ENCODE measurements at regions not wholly inside any gene's neighbourhood (a gene's known extent, or its start where the extent isn't known, plus 50 kb on each side); places are given as distances from the start of the nearest gene placed in this dataset.

DNA sequence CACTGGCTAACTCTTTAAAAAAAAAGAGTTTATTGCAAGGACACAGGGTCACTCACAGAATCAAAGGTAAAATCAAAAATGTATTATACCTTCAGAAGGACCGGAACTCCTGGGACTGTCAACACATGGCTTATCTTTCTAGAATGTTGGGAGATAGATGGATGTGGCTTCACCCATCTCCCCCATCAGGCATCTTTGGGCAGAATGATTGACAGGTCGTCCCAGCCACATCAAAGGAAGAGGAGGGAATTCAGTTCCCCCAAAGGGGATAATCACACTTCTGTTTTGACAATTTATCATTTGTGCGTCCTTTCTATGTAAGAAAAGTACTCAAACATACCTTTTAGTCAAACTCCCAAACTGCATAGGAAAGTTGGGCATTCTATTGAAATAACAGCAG lies 228.6 kb upstream of the CDH5 start:
- TF ChIP-seq CTCF (IDR thresholded peaks at IDR 0.05; ENCODE audit: low read depth, low read length): no peak

DNA sequence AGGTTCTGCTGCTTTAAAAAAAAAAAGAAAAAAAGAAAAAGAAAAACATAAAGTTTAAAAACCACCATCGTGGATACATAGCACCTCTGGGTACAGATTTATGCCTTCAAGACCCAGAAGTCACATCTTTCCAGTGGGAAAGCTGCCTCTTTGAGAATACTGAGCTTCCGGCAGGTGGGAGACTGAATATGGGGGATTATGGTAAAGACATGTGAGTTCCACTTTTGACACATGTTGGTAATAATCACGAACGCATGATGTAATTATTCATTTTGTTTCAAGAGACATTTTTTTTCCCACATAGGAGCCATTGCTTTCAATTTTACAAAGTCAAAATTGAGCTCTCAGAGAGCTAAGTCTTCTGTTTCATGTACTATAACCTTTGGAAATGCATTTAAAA lies 229.7 kb upstream of the CDH5 start:
- H3K4me3 ChIP-seq (ENCODE audit: low read depth, low read length): no peak overlapping the region
- no peak for TF ChIP-seq CTCF (IDR thresholded peaks at IDR 0.05; ENCODE audit: low read depth, low read length)

More for the DNA sequence above, 228.6 kb upstream of the CDH5 start:
- no peak overlapping the region for H3K4me3 ChIP-seq (ENCODE audit: low read depth, low read length)

- no peak for TF ChIP-seq CTCF (IDR thresholded peaks at IDR 0.05; ENCODE audit: low read depth, low read length)
- H3K4me3 ChIP-seq (ENCODE audit: low read depth, low read length): no peak overlapping the region
Observed at GRCh38 chr16:66135838-66136237, 230.7 kb upstream of the CDH5 start.

DNA sequence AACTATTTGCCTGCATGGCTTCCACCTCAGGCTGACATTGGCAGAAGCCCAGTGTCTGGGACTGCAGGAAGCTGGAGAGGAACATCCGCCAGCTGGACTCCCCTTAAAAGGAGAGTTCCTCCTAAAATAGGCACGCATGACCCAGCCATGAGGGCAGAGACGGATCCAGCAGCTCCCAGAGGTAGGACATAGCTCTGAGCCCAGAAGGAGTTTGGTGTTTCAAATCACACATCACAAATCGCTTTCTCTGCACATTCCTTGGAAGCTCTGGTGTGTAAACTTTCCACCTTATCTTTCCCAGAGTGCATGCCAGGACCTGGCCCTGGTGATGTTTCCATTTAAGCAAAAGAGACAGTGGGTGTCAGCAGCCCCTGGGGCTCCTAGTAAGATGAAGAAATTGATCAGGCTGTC lies 231.1 kb upstream of the CDH5 start:
- no peak for TF ChIP-seq CTCF (IDR thresholded peaks at IDR 0.05; ENCODE audit: low read depth, low read length)
- no peak overlapping the region for H3K4me3 ChIP-seq (ENCODE audit: low read depth, low read length)

DNA sequence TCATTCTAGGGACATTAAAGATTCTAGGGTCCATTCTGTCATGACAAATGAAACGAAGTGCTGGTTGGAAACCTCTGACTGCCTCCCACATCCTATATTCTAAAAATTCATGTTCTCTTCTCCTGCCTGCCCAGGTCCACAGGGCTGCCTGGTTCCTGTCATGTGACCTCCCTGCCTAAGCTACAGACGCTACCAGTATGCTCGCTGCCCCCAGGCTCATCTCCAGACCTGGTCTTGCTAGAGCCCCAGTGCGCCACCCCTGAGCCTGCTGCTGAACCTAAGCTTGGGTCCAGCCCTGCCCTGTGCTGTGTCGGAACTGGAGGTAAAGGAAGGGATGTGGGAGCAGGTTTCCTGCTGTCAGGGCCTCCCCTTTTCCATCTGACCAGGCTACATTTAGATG lies 231.6 kb upstream of the CDH5 start:
- TF ChIP-seq CTCF (IDR thresholded peaks at IDR 0.05; ENCODE audit: low read depth, low read length): no peak
- H3K4me3 ChIP-seq (ENCODE audit: low read depth, low read length): no peak overlapping the region

DNA sequence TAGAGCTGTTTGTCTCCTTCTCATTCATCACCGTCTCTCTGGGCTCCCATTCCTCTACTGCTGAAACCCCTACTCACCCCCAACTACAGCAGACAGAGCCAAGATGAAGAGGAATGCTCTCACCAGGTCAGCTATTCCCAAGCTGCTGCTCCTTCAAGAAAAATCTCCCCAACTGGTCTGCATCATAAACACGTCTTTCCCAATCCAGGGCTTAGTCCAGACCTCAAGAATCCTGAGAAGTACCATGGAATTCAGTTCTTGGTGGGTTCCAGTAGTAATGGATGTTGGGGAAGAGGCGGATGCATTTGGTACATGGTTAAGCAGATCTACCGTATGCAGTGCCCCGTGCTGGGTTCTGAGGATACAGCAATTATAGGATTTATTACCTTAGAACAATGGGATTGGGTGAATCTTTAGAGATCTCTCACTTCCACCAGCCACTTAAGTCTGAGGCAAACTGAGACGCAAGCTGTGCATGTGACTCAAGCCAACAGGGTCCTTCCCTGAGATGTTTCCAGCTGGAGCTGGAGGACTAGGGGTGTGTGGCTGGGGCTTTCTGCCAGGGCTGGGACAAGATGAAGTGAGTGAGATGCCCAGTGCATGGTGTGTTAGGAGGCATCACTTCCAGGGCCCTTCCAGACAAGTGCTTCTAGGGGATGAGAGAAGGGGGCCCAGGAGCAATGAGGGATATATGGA lies 232.7 kb upstream of the CDH5 start:
- no peak for TF ChIP-seq CTCF (IDR thresholded peaks at IDR 0.05; ENCODE audit: low read depth, low read length)
- no peak overlapping the region for H3K4me3 ChIP-seq (ENCODE audit: low read depth, low read length)

- H3K4me3 ChIP-seq (ENCODE audit: low read depth, low read length): no peak overlapping the region
- no peak for TF ChIP-seq CTCF (IDR thresholded peaks at IDR 0.05; ENCODE audit: low read depth, low read length)
Observed at GRCh38 chr16:66131895-66132294, 234.6 kb upstream of the CDH5 start.
